ENCODE measurements at regions not wholly inside any gene's neighbourhood (a gene's known extent, or its start where the extent isn't known, plus 50 kb on each side); places are given as distances from the start of the nearest gene placed in this dataset.
"Not testable (repeated sequence)": the region's sequence is repeated elsewhere in the genome, so short reads cannot be mapped to it uniquely, and the experiment has no call there.

- TF ChIP-seq CTCF (IDR thresholded peaks at IDR 0.05; ENCODE audit: insufficient read depth, low read length, poor library complexity, severe bottlenecking); EZH2phosphoT487 (conservative IDR thresholded peaks at IDR 0.05; ENCODE audit: low read length): not testable (repeated sequence)
These were observed 476.6 kb downstream of the MID1IP1 start for GRCh38 chrX:39277685-39278390.
